AG09319 (cell line): ENCODE measurements at regions not wholly inside any gene's neighbourhood (a gene's known extent, or its start where the extent isn't known, plus 50 kb on each side); places are given as distances from the start of the nearest gene placed in this dataset.

Experiments used
- DNase-seq: peaks from one replicate; pipeline ENCODE4 v3.0.0-alpha.2; 2010; ENCODE audit warnings: low read depth; ENCODE audit errors: extremely low read depth
- TF ChIP-seq, protein P1 (sequence below): IDR thresholded peaks from 2 replicates; pipeline ENCODE4 v1.5.1; 2011; ENCODE audit warnings: low read depth, mild to moderate bottlenecking, inconsistent platforms, low read length, moderate library complexity

DNA sequence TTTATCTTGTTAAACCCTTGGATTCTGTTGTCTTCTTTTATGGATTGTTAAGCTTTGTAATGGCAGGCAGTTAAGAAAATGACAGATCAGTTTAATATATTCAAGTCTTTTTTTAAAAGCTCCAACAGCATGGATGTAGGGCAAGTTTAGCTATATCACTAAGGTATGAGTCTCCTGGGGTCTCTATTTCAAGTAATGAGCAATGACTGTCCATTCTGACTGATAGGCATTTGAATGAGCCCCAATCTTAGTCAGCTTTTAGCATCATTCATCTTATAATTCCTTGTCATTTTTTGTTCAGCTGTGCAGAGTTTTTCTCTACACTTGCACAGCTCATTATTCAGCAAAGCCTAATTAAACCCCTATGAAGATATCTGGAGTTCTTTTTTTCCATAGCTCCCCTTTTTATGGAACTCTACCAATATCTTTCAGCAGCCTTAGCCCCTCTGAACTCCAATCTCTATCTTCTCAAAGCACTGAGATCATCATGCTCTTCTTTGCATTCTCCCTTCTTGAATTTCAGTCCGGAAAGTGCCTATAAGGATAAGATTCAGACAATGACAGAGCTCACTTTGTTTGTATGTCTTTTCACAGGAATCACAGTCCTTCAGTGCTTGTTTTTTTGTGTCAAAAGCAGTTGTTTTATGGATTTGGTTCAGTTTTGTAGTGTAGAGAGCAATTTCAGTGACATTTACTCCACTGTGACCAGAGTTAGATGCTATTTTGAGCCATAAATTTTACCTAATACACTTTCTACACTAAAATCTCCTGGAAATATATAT is 97.2 kb upstream of the DOK5 start:
- DNase-seq = no peak
- TF ChIP-seq, protein P1, sequence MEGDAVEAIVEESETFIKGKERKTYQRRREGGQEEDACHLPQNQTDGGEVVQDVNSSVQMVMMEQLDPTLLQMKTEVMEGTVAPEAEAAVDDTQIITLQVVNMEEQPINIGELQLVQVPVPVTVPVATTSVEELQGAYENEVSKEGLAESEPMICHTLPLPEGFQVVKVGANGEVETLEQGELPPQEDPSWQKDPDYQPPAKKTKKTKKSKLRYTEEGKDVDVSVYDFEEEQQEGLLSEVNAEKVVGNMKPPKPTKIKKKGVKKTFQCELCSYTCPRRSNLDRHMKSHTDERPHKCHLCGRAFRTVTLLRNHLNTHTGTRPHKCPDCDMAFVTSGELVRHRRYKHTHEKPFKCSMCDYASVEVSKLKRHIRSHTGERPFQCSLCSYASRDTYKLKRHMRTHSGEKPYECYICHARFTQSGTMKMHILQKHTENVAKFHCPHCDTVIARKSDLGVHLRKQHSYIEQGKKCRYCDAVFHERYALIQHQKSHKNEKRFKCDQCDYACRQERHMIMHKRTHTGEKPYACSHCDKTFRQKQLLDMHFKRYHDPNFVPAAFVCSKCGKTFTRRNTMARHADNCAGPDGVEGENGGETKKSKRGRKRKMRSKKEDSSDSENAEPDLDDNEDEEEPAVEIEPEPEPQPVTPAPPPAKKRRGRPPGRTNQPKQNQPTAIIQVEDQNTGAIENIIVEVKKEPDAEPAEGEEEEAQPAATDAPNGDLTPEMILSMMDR = no peak

DNA sequence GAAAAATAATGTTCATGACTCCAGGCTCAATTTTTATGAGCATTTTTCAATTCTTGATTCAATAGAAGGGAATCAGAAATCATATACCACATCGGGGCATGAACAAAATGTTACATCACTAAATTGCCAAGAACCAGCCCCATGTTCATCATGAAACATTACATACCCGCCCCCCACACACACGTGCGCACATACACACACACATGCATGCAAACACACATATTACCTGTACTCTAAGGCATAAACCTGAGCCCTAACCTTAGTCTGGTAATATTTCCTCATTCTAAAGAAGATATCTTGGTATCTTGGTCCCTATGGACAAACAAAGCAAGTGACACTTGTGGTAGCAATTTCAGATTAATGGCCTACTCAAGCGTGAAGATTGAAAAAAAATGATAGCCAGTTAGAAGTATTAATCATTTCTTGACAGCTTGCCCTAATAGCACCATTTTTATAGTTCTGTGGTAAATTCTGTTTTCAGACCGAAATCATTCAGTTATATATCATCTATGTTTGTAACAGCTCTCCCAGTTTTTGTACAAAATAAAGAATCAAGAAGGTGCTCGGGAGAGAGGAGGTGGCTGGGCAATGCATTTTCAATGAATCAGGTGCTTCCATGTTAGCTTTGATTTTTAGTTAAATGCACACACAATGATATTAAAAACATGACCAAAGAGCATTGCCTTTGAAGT is 95.4 kb upstream of the DOK5 start:
- no peak for DNase-seq
- TF ChIP-seq, protein P1 = no peak

DNA sequence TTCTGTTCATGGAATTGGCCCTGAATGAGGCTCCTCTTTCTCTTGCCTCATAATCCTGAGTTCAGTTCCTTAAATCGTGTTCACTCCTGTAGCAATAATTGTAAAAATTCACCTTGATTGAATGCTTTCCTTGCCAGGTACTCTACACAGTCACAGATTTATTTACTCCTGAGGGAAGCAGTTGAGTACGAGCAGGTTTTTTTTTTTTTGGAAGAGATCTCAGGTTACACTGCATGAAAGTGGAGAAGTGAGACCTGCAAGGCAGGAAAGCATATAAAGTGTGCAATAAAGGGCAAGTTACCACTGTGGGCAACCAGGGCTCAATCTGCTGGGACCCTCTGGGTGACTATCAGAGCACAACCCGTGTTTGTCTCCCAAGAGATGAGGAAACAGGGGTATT is 93.0 kb upstream of the DOK5 start:
- DNase-seq = no peak
- TF ChIP-seq, protein P1 = no peak

DNA sequence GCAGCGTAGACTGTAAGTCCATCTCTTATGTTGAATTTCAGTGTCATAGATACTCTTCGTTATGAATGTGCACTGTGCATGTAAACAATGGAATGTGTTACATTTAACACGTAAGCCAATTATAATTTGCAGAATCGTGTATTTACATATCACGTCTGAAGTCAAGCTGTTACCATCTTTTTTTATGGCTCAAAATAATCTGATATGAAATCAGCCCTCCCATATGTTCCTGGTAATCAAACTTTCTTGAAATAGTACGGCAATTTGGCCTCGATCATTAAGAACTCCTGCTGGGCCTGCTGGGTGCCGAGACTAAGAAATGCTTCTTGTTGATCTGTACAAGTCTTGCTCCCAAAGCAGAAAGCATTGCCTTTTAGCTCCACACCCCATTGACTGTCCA is 89.6 kb upstream of the DOK5 start:
- DNase-seq = no peak

DNA sequence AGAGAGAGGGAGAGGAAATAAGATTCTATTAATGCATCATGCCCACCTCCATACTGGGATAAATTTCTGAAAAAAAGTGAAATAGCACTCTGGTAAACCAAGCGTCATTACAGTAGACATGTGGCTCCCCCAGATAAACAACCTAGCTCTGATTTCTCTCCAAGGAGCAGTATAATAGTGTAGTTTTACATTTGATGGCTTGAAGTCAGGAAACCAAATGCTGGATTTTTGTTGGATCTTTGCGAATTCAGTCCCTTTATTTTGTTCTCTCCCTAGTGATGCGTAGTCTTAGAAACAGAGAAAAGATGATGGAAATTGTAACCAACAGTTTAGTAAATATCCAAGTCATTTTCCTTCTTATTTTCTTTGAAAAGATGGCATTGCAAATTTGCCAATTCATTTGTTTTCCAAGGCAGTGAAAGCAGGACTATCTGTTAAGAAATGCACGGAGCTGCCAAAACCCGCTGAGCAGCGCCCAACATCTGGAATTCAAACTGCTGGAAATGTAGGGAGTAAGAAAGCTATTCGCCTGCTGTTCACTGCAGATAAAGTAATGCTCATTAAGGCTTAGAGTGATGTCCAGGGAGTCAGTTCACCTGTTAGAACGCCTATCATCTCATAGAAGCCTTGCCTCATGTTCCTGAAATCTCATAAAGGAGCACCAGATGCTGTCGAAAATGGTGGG is 85.7 kb upstream of the DOK5 start:
- TF ChIP-seq, protein P1 = no peak
- no peak for DNase-seq

More for the DNA sequence above, 89.6 kb upstream of the DOK5 start:
- TF ChIP-seq, protein P1 = no peak

DNA sequence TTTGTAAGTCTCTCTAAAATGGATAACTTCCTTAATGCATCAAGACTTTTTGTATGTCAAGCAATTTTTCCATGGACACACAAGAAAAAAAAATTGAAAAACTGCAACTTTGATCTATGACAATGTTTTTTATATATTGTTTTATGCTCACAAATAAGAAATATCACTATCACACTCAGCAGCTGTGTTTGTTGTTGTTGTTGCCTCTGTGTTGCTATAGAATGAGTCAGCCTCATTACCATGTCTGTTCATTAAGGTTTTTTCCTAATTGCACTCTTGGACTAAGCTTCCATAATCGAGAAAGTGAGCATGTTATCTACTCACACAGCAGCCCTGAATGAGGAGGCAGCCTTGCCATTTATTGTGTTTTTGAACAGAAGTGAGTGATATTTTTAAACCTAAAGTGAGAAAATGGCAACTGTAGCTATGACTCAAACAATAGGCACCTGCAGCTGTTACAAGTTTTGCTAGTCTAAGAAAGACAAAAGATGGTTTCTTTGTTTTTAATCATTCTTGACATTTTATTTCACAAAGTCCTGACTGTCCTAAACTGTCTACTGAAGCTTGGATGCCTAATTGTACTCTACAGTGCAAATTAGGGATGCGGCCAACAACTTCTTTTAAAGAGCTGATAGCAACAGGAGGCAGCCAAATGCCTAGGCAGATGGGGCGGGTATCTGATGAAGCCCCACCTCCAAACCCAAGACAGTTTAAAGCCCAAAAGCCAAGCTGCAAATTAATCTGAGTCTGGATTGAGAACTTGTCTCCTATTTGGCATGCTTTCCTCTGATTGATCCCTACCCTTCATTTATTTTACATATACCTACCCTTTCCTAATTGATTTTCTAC is 77.9 kb upstream of the DOK5 start:
- DNase-seq = no peak
- TF ChIP-seq, protein P1 = no peak
